Suppressor macrophage treated with lipopolysaccharide for 4 hours (primary cell): ENCODE measurements at regions not wholly inside any gene's neighbourhood (a gene's known extent, or its start where the extent isn't known, plus 50 kb on each side); places are given as distances from the start of the nearest gene placed in this dataset.
"Not testable (repeated sequence)": the region's sequence is repeated elsewhere in the genome, so short reads cannot be mapped to it uniquely, and the experiment has no call there.

Experiments
- DNase-seq: peaks from one replicate; pipeline ENCODE4 v3.0.0-alpha.2; 2020

- no peak for DNase-seq
Observed at GRCh38 chr2:83014462-83014861, 1444.6 kb downstream of the SUCLG1 start.

- no peak for DNase-seq
Observed at GRCh38 chr2:83006961-83007360, 1452.1 kb downstream of the SUCLG1 start.

GRCh38 chr2:83003555-83003954 is 1455.5 kb downstream of the SUCLG1 start:
- no peak for DNase-seq

- DNase-seq, result no peak
Observed at GRCh38 chr2:83002706-83003105, 1456.4 kb downstream of the SUCLG1 start.

GRCh38 chr2:82998781-82999180 is 1460.3 kb downstream of the SUCLG1 start:
- DNase-seq, result no peak

- no peak for DNase-seq
Observed at GRCh38 chr2:82996217-82996616, 1462.9 kb downstream of the SUCLG1 start.

GRCh38 chr2:82994151-82994550 is 1464.9 kb downstream of the SUCLG1 start:
- no peak for DNase-seq

- DNase-seq, result no peak
Observed at GRCh38 chr2:82993609-82994008, 1465.5 kb downstream of the SUCLG1 start.

GRCh38 chr2:82992968-82993367 is 1466.1 kb downstream of the SUCLG1 start:
- no peak for DNase-seq

GRCh38 chr2:82987706-82988105 is 1471.4 kb downstream of the SUCLG1 start:
- DNase-seq, result not testable (repeated sequence)

GRCh38 chr2:82986899-82987298 is 1472.2 kb downstream of the SUCLG1 start:
- no peak for DNase-seq

- DNase-seq, result no peak
Observed at GRCh38 chr2:82985572-82986197, 1473.4 kb downstream of the SUCLG1 start.

- no peak for DNase-seq
Observed at GRCh38 chr2:82968358-82968757, 1490.7 kb downstream of the SUCLG1 start.

GRCh38 chr2:82964341-82964740 is 1494.7 kb downstream of the SUCLG1 start:
- DNase-seq, result no peak

GRCh38 chr2:82959727-82960126 is 1499.4 kb downstream of the SUCLG1 start:
- no peak for DNase-seq

- no peak for DNase-seq
Observed at GRCh38 chr2:82954868-82955267, 1504.2 kb downstream of the SUCLG1 start.

- DNase-seq, result no peak
Observed at GRCh38 chr2:82939211-82939610, 1519.9 kb downstream of the SUCLG1 start.

GRCh38 chr2:82938321-82938845 is 1520.7 kb downstream of the SUCLG1 start:
- not testable (repeated sequence) for DNase-seq

- DNase-seq, result no peak
Observed at GRCh38 chr2:82913566-82913965, 1545.5 kb downstream of the SUCLG1 start.

- no peak for DNase-seq
Observed at GRCh38 chr2:82896117-82896516, 1563.0 kb downstream of the SUCLG1 start.

- no peak for DNase-seq
Observed at GRCh38 chr2:82893190-82893589, 1565.9 kb downstream of the SUCLG1 start.

- no peak for DNase-seq
Observed at GRCh38 chr2:82879803-82880202, 1579.3 kb downstream of the SUCLG1 start.

- DNase-seq, result no peak
Observed at GRCh38 chr2:82875858-82876257, 1583.2 kb downstream of the SUCLG1 start.

GRCh38 chr2:82857967-82858366 is 1601.1 kb downstream of the SUCLG1 start:
- no peak for DNase-seq

- no peak for DNase-seq
Observed at GRCh38 chr2:82853299-82853698, 1605.8 kb downstream of the SUCLG1 start.
